HG03039 (cell line): ENCODE measurements at regions not wholly inside any gene's neighbourhood (a gene's known extent, or its start where the extent isn't known, plus 50 kb on each side); places are given as distances from the start of the nearest gene placed in this dataset.
"Not testable (repeated sequence)": the region's sequence is repeated elsewhere in the genome, so short reads cannot be mapped to it uniquely, and the experiment has no call there.

Experiments
- ATAC-seq: cut with Tn5 transposase; IDR thresholded peaks from one replicate; pipeline ENCODE4 v1.9.1; 2021; ENCODE audit warnings: mild to moderate bottlenecking, moderate library complexity; ENCODE audit not compliant: unreplicated experiment

- ATAC-seq = not testable (repeated sequence)
These were observed 180.9 kb downstream of the CEP170 start for GRCh38 chr1:243074224-243074623.

- not testable (repeated sequence) for ATAC-seq
These were observed 188.0 kb downstream of the CEP170 start for GRCh38 chr1:243067056-243067455.

- not testable (repeated sequence) for ATAC-seq
These were observed 193.1 kb downstream of the CEP170 start for GRCh38 chr1:243061965-243062364.

- ATAC-seq = not testable (repeated sequence)
These were observed 199.6 kb downstream of the CEP170 start for GRCh38 chr1:243055510-243055909.

- not testable (repeated sequence) for ATAC-seq
These were observed 200.0 kb downstream of the CEP170 start for GRCh38 chr1:243055091-243055490.

- not testable (repeated sequence) for ATAC-seq
These were observed 200.4 kb downstream of the CEP170 start for GRCh38 chr1:243054681-243055080.

GRCh38 chr1:243053048-243053447, 202.0 kb downstream of the CEP170 start:
- not testable (repeated sequence) for ATAC-seq

GRCh38 chr1:243050613-243051012, 204.5 kb downstream of the CEP170 start:
- ATAC-seq = not testable (repeated sequence)

- not testable (repeated sequence) for ATAC-seq
These were observed 205.4 kb downstream of the CEP170 start for GRCh38 chr1:243049716-243050115.

GRCh38 chr1:243021365-243021764, 233.7 kb downstream of the CEP170 start:
- not testable (repeated sequence) for ATAC-seq

GRCh38 chr1:243019030-243019635, 235.9 kb downstream of the CEP170 start:
- not testable (repeated sequence) for ATAC-seq

GRCh38 chr1:243010719-243011118, 244.4 kb downstream of the CEP170 start:
- not testable (repeated sequence) for ATAC-seq

- ATAC-seq = not testable (repeated sequence)
These were observed 254.1 kb downstream of the CEP170 start for GRCh38 chr1:243001003-243001402.

- ATAC-seq = not testable (repeated sequence)
These were observed 262.3 kb downstream of the CEP170 start for GRCh38 chr1:242992776-242993175.

GRCh38 chr1:242985096-242985495, 270.0 kb downstream of the CEP170 start:
- ATAC-seq = not testable (repeated sequence)

GRCh38 chr1:242973341-242973740, 281.7 kb downstream of the CEP170 start:
- not testable (repeated sequence) for ATAC-seq

- no peak for ATAC-seq
These were observed 288.2 kb downstream of the CEP170 start for GRCh38 chr1:242966892-242967291.

GRCh38 chr1:242959397-242959796, 295.7 kb downstream of the CEP170 start:
- ATAC-seq = not testable (repeated sequence)

- not testable (repeated sequence) for ATAC-seq
These were observed 300.1 kb downstream of the CEP170 start for GRCh38 chr1:242954945-242955344.

- no peak for ATAC-seq
These were observed 308.9 kb downstream of the CEP170 start for GRCh38 chr1:242946206-242946605.

- ATAC-seq = not testable (repeated sequence)
These were observed 318.4 kb downstream of the CEP170 start for GRCh38 chr1:242936725-242937124.

GRCh38 chr1:242924717-242925116, 330.4 kb downstream of the CEP170 start:
- not testable (repeated sequence) for ATAC-seq

- ATAC-seq = not testable (repeated sequence)
These were observed 331.5 kb downstream of the CEP170 start for GRCh38 chr1:242923603-242924002.
